ENCODE measurements at regions not wholly inside any gene's neighbourhood (a gene's known extent, or its start where the extent isn't known, plus 50 kb on each side); places are given as distances from the start of the nearest gene placed in this dataset.

DNA sequence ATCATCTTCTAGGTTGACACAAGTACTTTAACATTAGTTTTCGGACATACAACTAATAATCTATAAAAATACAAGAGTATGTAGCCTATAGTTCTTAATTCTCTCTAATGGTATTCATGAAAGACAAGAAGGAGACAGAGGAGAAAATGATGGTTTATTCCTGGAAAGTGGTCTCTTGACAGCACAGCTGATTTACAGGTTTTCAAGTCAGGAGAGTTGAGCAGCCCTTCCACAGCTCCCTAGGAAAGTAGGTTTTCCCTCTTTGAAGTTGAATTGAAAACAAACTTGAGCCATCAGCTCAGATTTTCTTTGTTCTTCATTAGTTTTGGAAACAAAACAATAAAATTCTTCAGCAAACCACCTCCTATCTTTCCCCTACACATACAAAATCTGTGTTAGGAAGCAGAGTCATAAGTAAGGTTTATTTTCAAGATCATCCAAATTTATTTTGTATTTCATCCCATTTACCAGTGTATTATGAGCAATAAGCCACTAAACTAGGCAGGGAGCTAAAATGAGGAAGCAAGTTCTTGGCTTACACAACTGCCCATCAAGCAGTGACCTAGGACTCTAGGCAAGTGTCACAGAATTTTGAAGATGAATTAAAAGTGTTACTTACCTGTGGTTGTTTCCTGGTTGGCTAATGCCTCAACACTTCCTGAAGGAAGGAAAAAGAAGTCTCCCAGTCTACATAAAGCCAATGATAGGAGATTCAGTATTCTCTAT is 357.0 kb downstream of the BCAT1 start:
- TF ChIP-seq, protein P1, sequence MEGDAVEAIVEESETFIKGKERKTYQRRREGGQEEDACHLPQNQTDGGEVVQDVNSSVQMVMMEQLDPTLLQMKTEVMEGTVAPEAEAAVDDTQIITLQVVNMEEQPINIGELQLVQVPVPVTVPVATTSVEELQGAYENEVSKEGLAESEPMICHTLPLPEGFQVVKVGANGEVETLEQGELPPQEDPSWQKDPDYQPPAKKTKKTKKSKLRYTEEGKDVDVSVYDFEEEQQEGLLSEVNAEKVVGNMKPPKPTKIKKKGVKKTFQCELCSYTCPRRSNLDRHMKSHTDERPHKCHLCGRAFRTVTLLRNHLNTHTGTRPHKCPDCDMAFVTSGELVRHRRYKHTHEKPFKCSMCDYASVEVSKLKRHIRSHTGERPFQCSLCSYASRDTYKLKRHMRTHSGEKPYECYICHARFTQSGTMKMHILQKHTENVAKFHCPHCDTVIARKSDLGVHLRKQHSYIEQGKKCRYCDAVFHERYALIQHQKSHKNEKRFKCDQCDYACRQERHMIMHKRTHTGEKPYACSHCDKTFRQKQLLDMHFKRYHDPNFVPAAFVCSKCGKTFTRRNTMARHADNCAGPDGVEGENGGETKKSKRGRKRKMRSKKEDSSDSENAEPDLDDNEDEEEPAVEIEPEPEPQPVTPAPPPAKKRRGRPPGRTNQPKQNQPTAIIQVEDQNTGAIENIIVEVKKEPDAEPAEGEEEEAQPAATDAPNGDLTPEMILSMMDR (IDR thresholded peaks at IDR 0.05), result no peak
- ATAC-seq (ENCODE audit: low FRiP score) (no peak), DNase-seq (ENCODE audit: low spot score) (no peak)

DNA sequence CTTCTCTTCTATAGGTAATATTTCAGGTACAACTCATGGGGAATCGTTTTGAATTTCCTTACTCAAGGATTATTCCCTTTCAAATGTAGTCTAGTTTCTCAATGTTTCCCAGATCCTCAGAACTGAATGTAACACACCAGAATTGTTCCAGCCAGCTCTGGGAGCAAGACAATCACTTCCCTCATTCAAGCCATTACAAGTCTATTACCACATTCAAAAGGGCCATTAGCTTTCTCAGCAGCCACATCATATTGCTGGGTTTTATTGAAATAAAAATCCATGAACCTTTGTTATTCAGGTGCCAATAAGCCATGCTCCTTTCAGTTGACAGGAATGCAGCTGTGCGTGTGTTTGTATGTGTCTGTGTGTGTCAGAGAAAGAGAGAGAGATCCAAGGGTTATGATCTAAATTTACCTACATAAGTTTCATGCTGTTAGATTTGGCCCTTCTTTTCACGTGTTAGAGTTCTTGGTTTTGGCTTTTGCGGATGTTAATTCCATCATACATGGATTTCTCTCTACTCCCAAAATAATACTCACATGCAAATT is 357.7 kb downstream of the BCAT1 start:
- TF ChIP-seq, protein P1 (IDR thresholded peaks at IDR 0.05), result no peak
- ATAC-seq (ENCODE audit: low FRiP score) (no peak), DNase-seq (ENCODE audit: low spot score) (no peak)

DNA sequence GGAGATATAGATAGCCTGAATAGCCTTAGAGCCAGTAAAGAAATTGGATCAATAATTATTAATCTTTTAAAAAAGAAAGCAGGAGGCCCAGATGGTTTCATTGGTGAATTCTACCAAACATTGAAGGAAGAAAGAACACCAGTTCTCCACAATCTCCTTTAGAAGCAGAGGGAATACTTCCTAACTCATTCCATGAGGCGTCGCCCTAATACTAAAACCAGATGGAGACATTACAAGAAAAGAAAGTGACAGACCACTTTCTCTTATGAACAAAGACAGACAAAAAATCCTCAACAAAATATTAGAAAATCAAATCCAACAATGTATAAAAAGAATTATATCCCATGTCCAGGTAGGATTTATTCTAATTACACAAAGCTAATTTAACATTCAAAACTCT is 362.6 kb downstream of the BCAT1 start:
- DNase-seq (ENCODE audit: low spot score) (no peak), ATAC-seq (ENCODE audit: low FRiP score) (no peak)
- TF ChIP-seq, protein P1 (IDR thresholded peaks at IDR 0.05), result no peak

DNA sequence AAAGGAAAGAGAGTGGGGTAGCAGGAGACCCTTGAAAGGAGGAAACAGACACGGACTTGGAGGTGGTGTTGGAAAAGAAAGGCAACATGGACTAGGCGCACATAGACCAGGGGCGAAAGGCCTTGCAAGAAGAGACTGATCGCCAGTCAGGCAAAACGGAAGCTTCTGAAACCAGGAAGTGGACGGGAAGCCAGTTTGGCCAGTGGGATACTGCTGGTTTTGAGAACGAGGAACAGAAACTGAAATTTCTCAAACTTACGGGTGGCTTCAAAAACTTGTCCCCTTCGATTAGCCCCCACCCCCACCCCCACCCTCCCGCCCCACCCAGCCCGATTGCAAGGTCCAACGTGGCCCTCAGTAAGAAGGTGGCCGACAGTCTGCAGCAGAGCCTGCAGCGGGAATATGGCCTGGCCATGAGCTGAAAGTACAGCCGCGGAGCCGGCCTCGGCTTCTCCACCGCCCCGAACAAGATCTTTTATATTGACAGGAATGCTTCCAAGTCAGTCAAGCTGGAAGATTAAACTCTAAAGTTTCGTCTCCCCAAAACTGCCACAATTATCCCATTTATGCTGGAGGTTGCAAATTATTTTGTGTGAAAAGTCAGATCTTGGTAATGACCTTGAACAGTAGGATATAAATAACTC is 364.7 kb downstream of the BCAT1 start:
- DNase-seq (ENCODE audit: low spot score) (no peak), ATAC-seq (ENCODE audit: low FRiP score) (no peak)
- TF ChIP-seq, protein P1 (IDR thresholded peaks at IDR 0.05), result no peak

DNA sequence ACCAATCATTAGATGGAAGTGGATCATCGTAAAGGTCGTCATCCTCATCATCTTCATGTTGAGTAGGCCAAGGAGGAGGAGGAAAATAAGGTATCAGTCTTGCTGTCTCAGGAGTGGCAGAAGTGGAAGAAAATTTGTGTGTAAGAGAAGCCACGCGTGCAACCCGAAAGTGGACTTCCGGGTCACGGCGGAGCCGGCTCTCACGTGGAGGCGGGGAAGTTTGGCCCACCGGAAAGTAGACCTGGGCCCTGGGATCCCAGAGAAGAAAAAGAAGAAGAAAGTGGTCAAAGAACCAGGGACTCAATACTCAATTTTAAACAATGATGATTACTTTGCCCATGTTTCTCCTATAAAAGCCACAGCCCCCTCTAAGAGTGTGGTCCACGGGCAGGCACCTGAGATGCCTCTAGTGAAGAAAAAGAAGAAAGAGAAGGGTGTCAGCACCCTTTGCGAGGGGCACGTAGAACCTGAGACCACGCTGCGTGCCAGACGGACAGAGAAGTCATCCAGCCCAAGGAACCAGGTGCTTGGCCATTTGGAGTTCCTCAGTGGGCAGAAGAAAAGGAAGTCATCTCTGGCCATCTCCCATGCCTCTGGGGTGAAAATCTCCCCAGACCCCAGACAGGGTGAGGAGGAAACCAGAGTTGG is 365.8 kb downstream of the BCAT1 start:
- DNase-seq (ENCODE audit: low spot score) (no peak), ATAC-seq (ENCODE audit: low FRiP score) (no peak)
- TF ChIP-seq, protein P1 (IDR thresholded peaks at IDR 0.05), result no peak

DNA sequence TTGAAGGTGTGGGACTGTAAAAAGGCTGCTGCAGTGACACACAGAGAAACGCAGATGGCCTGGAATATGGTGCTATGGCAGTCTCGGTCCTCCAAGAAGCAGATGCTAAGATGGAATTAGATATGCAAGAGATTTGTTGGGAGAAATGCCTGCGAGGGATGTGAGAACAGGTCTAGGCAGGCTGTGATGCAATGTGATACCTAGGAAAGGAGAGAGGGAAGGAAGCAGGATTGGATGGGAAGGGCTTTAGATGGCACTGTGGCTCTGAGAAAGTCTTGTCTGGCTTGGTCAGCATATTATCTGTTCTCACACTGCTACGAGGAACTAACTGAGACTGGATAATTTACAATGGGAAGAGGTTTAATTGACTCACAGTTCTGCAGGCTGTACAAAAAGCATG is 374.4 kb downstream of the BCAT1 start:
- no peak for ATAC-seq (ENCODE audit: low FRiP score)
- no peak for DNase-seq (ENCODE audit: low spot score)
- TF ChIP-seq, protein P1 (IDR thresholded peaks at IDR 0.05), result no peak

All from omental fat pad (tissue), 3 donors.